GM12878 (cell line): ENCODE measurements at regions not wholly inside any gene's neighbourhood (a gene's known extent, or its start where the extent isn't known, plus 50 kb on each side); places are given as distances from the start of the nearest gene placed in this dataset.

Source experiments
- ATAC-seq: fragments of 200-7000 bp; cut with Tn5 transposase; 3 replicates; pipeline ENCODE4 v1.9.1; 2020; ENCODE audit warnings: mild to moderate bottlenecking, moderate library complexity
- BruUV-seq: library from RNA; stranded (reverse); fragments of 400-500 nt; replicated peaks from 2 replicates; lab custom pipeline; 2021; lab: Mats Ljungman, UMichigan
- CTCF ChIA-PET: fragments of 300-600 bp; sonication (Branson Sonifier 250); formaldehyde crosslinking; extraction: SDS; loops from one replicate; lab custom pipeline; 2021; ENCODE audit warnings: inconsistent platforms; lab: Yijun Ruan, JAX
- POLR2A ChIA-PET: fragments of 350-600 bp; formaldehyde crosslinking; extraction: SDS; loops from one replicate; lab custom pipeline; 2021; ENCODE audit warnings: inconsistent platforms; lab: Charles Lee
- RAD21 ChIA-PET: fragments of 300-600 bp; sonication (Branson Sonifier 250); formaldehyde crosslinking; loops from one replicate; lab custom pipeline; 2023; ENCODE audit warnings: antibody characterized with exemption; ENCODE audit not compliant: unreplicated experiment; lab: Charles Lee
- SMC1A ChIA-PET: fragments of 300-600 bp; sonication (Branson Sonifier 250); formaldehyde crosslinking; loops from one replicate; lab custom pipeline; 2023; ENCODE audit not compliant: unreplicated experiment, uncharacterized antibody; lab: Charles Lee
- DNase-seq: peaks from one replicate; pipeline ENCODE4 v3.0.0-alpha.2; 2011; ENCODE audit warnings: low read depth, low spot score
- FAIRE-seq: peaks from 3 replicates; lab custom pipeline; 2011; peaks lifted over from hg19 to GRCh38; lab: Jason Lieb, UNC
- H2AFZ ChIP-seq: 2 replicates; pipeline ENCODE4 v1.6.0; 2011; ENCODE audit warnings: low read depth, low read length, control low read depth; ENCODE audit not compliant: control insufficient read depth
- H3K27ac ChIP-seq: 2 replicates; pipeline ENCODE4 v1.5.1; 2011; ENCODE audit warnings: control low read depth; ENCODE audit not compliant: control insufficient read depth, insufficient read depth
- H3K27me3 ChIP-seq, 2 experiments: replicated peaks in 1 of 2; 2 replicates each; pipeline versions ENCODE4 v1.6.0 to v1.6.1; 2011; ENCODE audit warnings: low read length in 1 of 2; ENCODE audit not compliant: control insufficient read depth in 2 of 2, insufficient read depth in 2 of 2
- H3K36me3 ChIP-seq, 2 experiments: 2 replicates each; pipeline ENCODE4 v1.5.1; 2011; ENCODE audit warnings: low read length in 1 of 2; ENCODE audit not compliant: control insufficient read depth in 2 of 2, insufficient read depth in 2 of 2
- H3K4me1 ChIP-seq: 2 replicates; pipeline ENCODE4 v1.6.1; 2011; ENCODE audit warnings: mild to moderate bottlenecking, low read length, moderate library complexity, mixed read lengths; ENCODE audit not compliant: control insufficient read depth, insufficient read depth
- H3K4me2 ChIP-seq: 2 replicates; pipeline ENCODE4 v1.6.0; 2011; ENCODE audit warnings: control low read depth; ENCODE audit not compliant: control insufficient read depth, insufficient read depth
- H3K4me3 ChIP-seq: fragments of 200-600 bp; sonication (generic); 2 replicates; pipeline ENCODE4 v1.5.1; 2016
- H3K79me2 ChIP-seq: 2 replicates; pipeline ENCODE4 v1.6.0; 2011; ENCODE audit warnings: low read length; ENCODE audit not compliant: control insufficient read depth, insufficient read depth
- H3K9ac ChIP-seq: 2 replicates; pipeline ENCODE4 v1.8.0; 2011; ENCODE audit warnings: low read length, control low read depth, mixed read lengths; ENCODE audit not compliant: control insufficient read depth, insufficient read depth
- H3K9me3 ChIP-seq: replicated peaks from 3 replicates; pipeline ENCODE4 v1.5.1; 2011; ENCODE audit warnings: mild to moderate bottlenecking, low read length; ENCODE audit not compliant: control insufficient read depth, insufficient read depth
- H4K20me1 ChIP-seq: 2 replicates; pipeline ENCODE4 v1.6.0; 2011; ENCODE audit not compliant: control insufficient read depth, insufficient read depth
- E2F8 ChIP-seq: fragments of 450-650 bp; IDR thresholded peaks from 2 replicates; pipeline ENCODE4 v1.6.1; 2018; ENCODE audit warnings: mild to moderate bottlenecking, low read depth, moderate library complexity; ENCODE audit not compliant: partially characterized antibody
- FOXK2 ChIP-seq: fragments of 450-650 bp; IDR thresholded peaks from 2 replicates; pipeline ENCODE4 v1.6.1; 2017; ENCODE audit warnings: mild to moderate bottlenecking, moderate library complexity
- MYB ChIP-seq: fragments of 150-350 bp; IDR thresholded peaks from 2 replicates; pipeline ENCODE4 v1.6.1; 2014; ENCODE audit warnings: mild to moderate bottlenecking, low read depth, low read length, borderline replicate concordance
- NFXL1 ChIP-seq: fragments of 450-650 bp; IDR thresholded peaks from 2 replicates; pipeline ENCODE4 v1.6.1; 2017; ENCODE audit warnings: antibody characterized with exemption, mild to moderate bottlenecking, borderline replicate concordance
- POLR2AphosphoS5 ChIP-seq: IDR thresholded peaks from 2 replicates; pipeline ENCODE4 v1.6.1; 2011; ENCODE audit warnings: mild to moderate bottlenecking, low read length, inconsistent platforms
- POU2F2 ChIP-seq: IDR thresholded peaks from 3 replicates; pipeline ENCODE4 v1.6.1; 2011; ENCODE audit warnings: low read depth, mild to moderate bottlenecking, low read length, borderline replicate concordance
- RAD51 ChIP-seq: fragments of 450-650 bp; IDR thresholded peaks from 2 replicates; pipeline ENCODE4 v1.6.1; 2016; ENCODE audit warnings: moderate library complexity, mild to moderate bottlenecking, inconsistent platforms
- RELB ChIP-seq: fragments of 450-650 bp; IDR thresholded peaks from 2 replicates; pipeline ENCODE4 v1.6.1; 2017; ENCODE audit warnings: low read depth, mild to moderate bottlenecking, moderate library complexity
- RUNX3 ChIP-seq: IDR thresholded peaks from 2 replicates; pipeline ENCODE4 v1.6.1; 2012; ENCODE audit warnings: low read length, inconsistent platforms
- SPI1 ChIP-seq: IDR thresholded peaks from 2 replicates; pipeline ENCODE4 v1.6.1; 2011; ENCODE audit warnings: low read depth, mild to moderate bottlenecking, low read length, moderate library complexity, borderline replicate concordance; ENCODE audit not compliant: insufficient read depth
- SREBF1 ChIP-seq: IDR thresholded peaks from 2 replicates; pipeline ENCODE4 v1.6.1; 2012; ENCODE audit warnings: mild to moderate bottlenecking, low read length
- USF2 ChIP-seq: IDR thresholded peaks from 2 replicates; pipeline ENCODE4 v1.6.1; 2011; ENCODE audit warnings: low read depth, low read length, improper control_type of control experiment, borderline replicate concordance
- ZSCAN29 ChIP-seq: fragments of 450-650 bp; IDR thresholded peaks from 2 replicates; pipeline ENCODE4 v1.6.1; 2017; ENCODE audit warnings: mild to moderate bottlenecking, moderate library complexity
- WGBS: methylation state at CpG from one replicate; pipeline ENCODE4 v1.1.6; 2016; ENCODE audit warnings: low lambda C conversion rate; ENCODE audit not compliant: insufficient replicate concordance, insufficient coverage; ENCODE audit errors: missing lambda C conversion rate; 5-methylcytosine and 5-hydroxymethylcytosine counted together
- in situ Hi-C: fragments of 300-500 bp; cut with MboI; formaldehyde crosslinking; loops from 9 replicates; pipeline ENCODE4 v1.14.3; 2018; ENCODE audit warnings: mixed read lengths
- intact Hi-C: fragments of 100-400 bp; cut with micrococcal nuclease; formaldehyde crosslinking; loops from one replicate; pipeline ENCODE4 v1.14.2; 2022; ENCODE audit not compliant: unreplicated experiment

- Histone ChIP-seq H4K20me1 (no peaks in the 10 kb centered on the region), H3K9me3 (no peaks in the 10 kb centered on the region), H3K79me2 (no peaks in the 10 kb centered on the region), H3K36me3 (no peaks in the 10 kb centered on the region), H3K27me3 (no peaks in the 10 kb centered on the region), H3K27ac (no peak overlapping the region), H2AFZ (no peak overlapping the region), H3K9ac (no peak overlapping the region), H3K4me2 (no peak overlapping the region), H3K4me1 (no peaks in the 10 kb centered on the region), H3K4me3 (no peak overlapping the region)
- WGBS = 0% methylated on average over 1 of the region's 1 CpG
- ATAC-seq (no peak), FAIRE-seq (no peak), DNase-seq (no peak)
- CTCF ChIA-PET = no interaction called here
- in situ Hi-C loops (no loop called here), intact Hi-C loops (no loop called here)
- POLR2A ChIA-PET = no interaction called here
- BruUV-seq = no TSS peak
- no peak for TF ChIP-seq ZSCAN29
- TF ChIP-seq RUNX3 = no peak
- TF ChIP-seq NFXL1 = no peak
- RAD21 ChIA-PET = no interaction called here
- SMC1A ChIA-PET = no interaction called here
Observed at GRCh38 chr5:25027526-25027925, 382.7 kb upstream of the CDH10 start.

DNA sequence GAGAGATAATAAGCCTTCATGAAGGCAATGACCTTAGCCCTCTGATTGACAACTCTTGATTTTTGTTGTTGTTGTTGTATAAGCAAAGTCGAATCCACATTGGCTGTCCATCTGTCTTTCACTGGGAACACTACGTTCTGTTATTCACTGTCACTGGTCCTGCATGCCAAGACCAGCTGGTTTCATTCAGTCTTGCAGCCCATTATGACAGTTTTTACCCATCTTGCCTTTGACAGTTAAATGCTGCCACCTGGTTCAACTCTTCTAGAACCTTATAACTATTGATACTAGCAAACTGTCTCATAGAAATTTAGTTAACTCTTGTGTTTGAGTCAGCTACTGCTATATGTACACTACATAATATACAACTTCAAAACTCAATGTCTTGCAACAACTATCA, 382.3 kb upstream of the CDH10 start:
- FAIRE-seq (no peak), DNase-seq (no peak), ATAC-seq (no peak)
- Histone ChIP-seq H3K4me2 (no peak overlapping the region), H3K27ac (no peak overlapping the region), H3K27me3 (no peaks in the 10 kb centered on the region), H3K9ac (no peak overlapping the region), H3K4me3 (no peak overlapping the region), H4K20me1 (no peaks in the 10 kb centered on the region), H3K36me3 (no peaks in the 10 kb centered on the region), H2AFZ (no peak overlapping the region), H3K9me3 (no peaks in the 10 kb centered on the region), H3K4me1 (no peaks in the 10 kb centered on the region), H3K79me2 (no peaks in the 10 kb centered on the region)
- SMC1A ChIA-PET = no interaction called here
- TF ChIP-seq POU2F2 (no peak), FOXK2 (no peak), MYB (no peak), E2F8 (no peak), POLR2AphosphoS5 (no peak), SPI1 (no peak), RELB (no peak), USF2 (no peak), RAD51 (no peak), SREBF1 (no peak)
- POLR2A ChIA-PET = no interaction called here
- RAD21 ChIA-PET = no interaction called here
- in situ Hi-C loops (no loop called here), intact Hi-C loops (no loop called here)
- 0% methylated on average over 2 of the region's 2 CpGs for WGBS
- CTCF ChIA-PET = no interaction called here
- BruUV-seq = no TSS peak
